Stimulated activated CD4-positive, alpha-beta T cell treated with anti-CD3 and anti-CD28 coated beads, Interleukin-1b, Interleukin-23, amount 100 ng/mL, for 24 hours (primary cell): ENCODE measurements at regions not wholly inside any gene's neighbourhood (a gene's known extent, or its start where the extent isn't known, plus 50 kb on each side); places are given as distances from the start of the nearest gene placed in this dataset.

Source experiments
- DNase-seq, 4 experiments: peaks; one replicate each; pipeline ENCODE4 v3.0.0-alpha.2; 2020; ENCODE audit warnings: low read depth in 4 of 4, low spot score in 1 of 4

GRCh38 chr3:70580021-70580420 is 267.6 kb upstream of the MDFIC2 start:
- no peak for DNase-seq

GRCh38 chr3:70571696-70572095 is 259.3 kb upstream of the MDFIC2 start:
- no peak for DNase-seq

GRCh38 chr3:70570584-70570983 is 258.1 kb upstream of the MDFIC2 start:
- no peak for DNase-seq

GRCh38 chr3:70568626-70569025 is 256.2 kb upstream of the MDFIC2 start:
- DNase-seq: no peak

GRCh38 chr3:70565861-70566260 is 253.4 kb upstream of the MDFIC2 start:
- DNase-seq: no peak

GRCh38 chr3:70564552-70564951 is 252.1 kb upstream of the MDFIC2 start:
- DNase-seq: no peak

- DNase-seq: no peak
These were observed 249.4 kb upstream of the MDFIC2 start for GRCh38 chr3:70561796-70562195.

GRCh38 chr3:70558956-70559355 is 246.5 kb upstream of the MDFIC2 start:
- DNase-seq: no peak

GRCh38 chr3:70557976-70558375 is 245.5 kb upstream of the MDFIC2 start:
- DNase-seq: no peak

GRCh38 chr3:70556056-70556455 is 243.6 kb upstream of the MDFIC2 start:
- no peak for DNase-seq

GRCh38 chr3:70554170-70554569 is 241.7 kb upstream of the MDFIC2 start:
- no peak for DNase-seq

GRCh38 chr3:70550723-70551319 is 238.4 kb upstream of the MDFIC2 start:
- peak; percentile 50 to 72 (median 67) for DNase-seq

GRCh38 chr3:70546679-70547078 is 234.2 kb upstream of the MDFIC2 start:
- DNase-seq: no peak

GRCh38 chr3:70543493-70543892 is 231.1 kb upstream of the MDFIC2 start:
- no peak for DNase-seq

GRCh38 chr3:70539908-70540307 is 227.5 kb upstream of the MDFIC2 start:
- DNase-seq: no peak

GRCh38 chr3:70532806-70533205 is 220.4 kb upstream of the MDFIC2 start:
- DNase-seq: no peak

- no peak for DNase-seq
These were observed 219.5 kb upstream of the MDFIC2 start for GRCh38 chr3:70531838-70532489.

GRCh38 chr3:70531063-70531657 is 218.7 kb upstream of the MDFIC2 start:
- DNase-seq: no peak

- DNase-seq: no peak
These were observed 218.2 kb upstream of the MDFIC2 start for GRCh38 chr3:70530626-70531025.

GRCh38 chr3:70527026-70527425 is 214.6 kb upstream of the MDFIC2 start:
- no peak for DNase-seq

GRCh38 chr3:70519913-70520659 is 207.6 kb upstream of the MDFIC2 start:
- DNase-seq: no peak

- no peak for DNase-seq
These were observed 206.6 kb upstream of the MDFIC2 start for GRCh38 chr3:70519026-70519425.
